GM21367 (cell line): ENCODE measurements at regions not wholly inside any gene's neighbourhood (a gene's known extent, or its start where the extent isn't known, plus 50 kb on each side); places are given as distances from the start of the nearest gene placed in this dataset.
A peak's percentile ranks its signal among the peaks of the same experiment; 100 is the strongest.

Experiments used
- ATAC-seq: cut with Tn5 transposase; IDR thresholded peaks from one replicate; pipeline ENCODE4 v1.9.1; 2021; ENCODE audit not compliant: unreplicated experiment

- ATAC-seq = no peak
Observed at GRCh38 chr1:98081944-98082343, 161.1 kb upstream of the DPYD start.

- ATAC-seq = no peak
Observed at GRCh38 chr1:98078596-98078995, 157.8 kb upstream of the DPYD start.

GRCh38 chr1:98077691-98078090, 156.9 kb upstream of the DPYD start:
- ATAC-seq = no peak

GRCh38 chr1:98075626-98076025, 154.8 kb upstream of the DPYD start:
- no peak for ATAC-seq

GRCh38 chr1:98073823-98074222, 153.0 kb upstream of the DPYD start:
- no peak for ATAC-seq

GRCh38 chr1:98073106-98073505, 152.3 kb upstream of the DPYD start:
- no peak for ATAC-seq

- no peak for ATAC-seq
Observed at GRCh38 chr1:98072047-98072446, 151.2 kb upstream of the DPYD start.

- no peak for ATAC-seq
Observed at GRCh38 chr1:98068016-98068415, 147.2 kb upstream of the DPYD start.

GRCh38 chr1:98066911-98067310, 146.1 kb upstream of the DPYD start:
- no peak for ATAC-seq

- ATAC-seq = no peak
Observed at GRCh38 chr1:98059620-98060019, 138.8 kb upstream of the DPYD start.

GRCh38 chr1:98058676-98059075, 137.8 kb upstream of the DPYD start:
- ATAC-seq = no peak

- no peak for ATAC-seq
Observed at GRCh38 chr1:98057236-98057910, 136.5 kb upstream of the DPYD start.

GRCh38 chr1:98056781-98057180, 135.9 kb upstream of the DPYD start:
- no peak for ATAC-seq

- no peak for ATAC-seq
Observed at GRCh38 chr1:98055457-98055856, 134.6 kb upstream of the DPYD start.

GRCh38 chr1:98054786-98055185, 134.0 kb upstream of the DPYD start:
- no peak for ATAC-seq

- ATAC-seq = no peak
Observed at GRCh38 chr1:98054367-98054701, 133.5 kb upstream of the DPYD start.

GRCh38 chr1:98053471-98054366, 132.9 kb upstream of the DPYD start:
- ATAC-seq = peak; percentile 95

- peak; percentile 46 for ATAC-seq
Observed at GRCh38 chr1:98051065-98051675, 130.3 kb upstream of the DPYD start.

- no peak for ATAC-seq
Observed at GRCh38 chr1:98049370-98050135, 128.7 kb upstream of the DPYD start.

GRCh38 chr1:98048751-98049325, 128.0 kb upstream of the DPYD start:
- no peak for ATAC-seq

- no peak for ATAC-seq
Observed at GRCh38 chr1:98048244-98048643, 127.4 kb upstream of the DPYD start.
